ENCODE measurements at regions not wholly inside any gene's neighbourhood (a gene's known extent, or its start where the extent isn't known, plus 50 kb on each side); places are given as distances from the start of the nearest gene placed in this dataset.

DNA sequence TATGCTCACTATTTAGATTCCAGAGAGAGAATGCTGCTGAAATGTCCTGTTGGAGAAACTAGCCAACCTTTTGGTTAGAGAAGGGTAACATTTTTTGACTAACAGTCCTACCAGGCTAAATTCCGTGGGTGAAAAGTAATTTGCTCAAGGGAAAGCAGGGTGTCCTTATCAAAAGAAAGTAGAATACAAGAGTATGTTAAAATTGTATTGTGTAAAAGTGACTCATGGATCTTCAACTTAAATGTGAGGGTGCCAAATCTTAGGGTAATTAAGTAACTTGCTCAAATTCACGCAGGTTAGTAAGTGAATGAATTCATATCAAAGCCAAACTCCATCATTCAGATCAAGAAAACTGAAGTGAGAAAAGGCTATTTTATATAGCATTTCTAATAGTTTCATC is 81.7 kb downstream of the PCDH7 start:
- TF ChIP-seq, protein P1, sequence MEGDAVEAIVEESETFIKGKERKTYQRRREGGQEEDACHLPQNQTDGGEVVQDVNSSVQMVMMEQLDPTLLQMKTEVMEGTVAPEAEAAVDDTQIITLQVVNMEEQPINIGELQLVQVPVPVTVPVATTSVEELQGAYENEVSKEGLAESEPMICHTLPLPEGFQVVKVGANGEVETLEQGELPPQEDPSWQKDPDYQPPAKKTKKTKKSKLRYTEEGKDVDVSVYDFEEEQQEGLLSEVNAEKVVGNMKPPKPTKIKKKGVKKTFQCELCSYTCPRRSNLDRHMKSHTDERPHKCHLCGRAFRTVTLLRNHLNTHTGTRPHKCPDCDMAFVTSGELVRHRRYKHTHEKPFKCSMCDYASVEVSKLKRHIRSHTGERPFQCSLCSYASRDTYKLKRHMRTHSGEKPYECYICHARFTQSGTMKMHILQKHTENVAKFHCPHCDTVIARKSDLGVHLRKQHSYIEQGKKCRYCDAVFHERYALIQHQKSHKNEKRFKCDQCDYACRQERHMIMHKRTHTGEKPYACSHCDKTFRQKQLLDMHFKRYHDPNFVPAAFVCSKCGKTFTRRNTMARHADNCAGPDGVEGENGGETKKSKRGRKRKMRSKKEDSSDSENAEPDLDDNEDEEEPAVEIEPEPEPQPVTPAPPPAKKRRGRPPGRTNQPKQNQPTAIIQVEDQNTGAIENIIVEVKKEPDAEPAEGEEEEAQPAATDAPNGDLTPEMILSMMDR (conservative IDR thresholded peaks at IDR 0.05; ENCODE audit: low read length) = no peak
- no peak for TF ChIP-seq EZH2phosphoT487 (IDR thresholded peaks at IDR 0.05; ENCODE audit: borderline replicate concordance)

All from Loucy (cell line).